Tibial nerve (tissue), 4 donors: ENCODE measurements at regions not wholly inside any gene's neighbourhood (a gene's known extent, or its start where the extent isn't known, plus 50 kb on each side); places are given as distances from the start of the nearest gene placed in this dataset.

ENCODE experiments used
- EP300 ChIP-seq, 2 donors: sonication (generic); formaldehyde crosslinking; IDR thresholded peaks; one replicate each; pipeline ENCODE4 v1.6.1; 2017; ENCODE audit warnings: antibody characterized with exemption in 2 of 2, mild to moderate bottlenecking in 1 of 2
- POLR2A ChIP-seq, 2 donors: fragments of 450-650 bp; IDR thresholded peaks; one replicate each; pipeline ENCODE4 v1.6.1; 2017; ENCODE audit warnings: antibody characterized with exemption in 2 of 2, mild to moderate bottlenecking in 2 of 2, moderate library complexity in 2 of 2
- TF ChIP-seq, protein P1 (sequence below), 5 experiments: fragments of 200-600 bp in 3 of 5; fragments of 450-650 bp in 2 of 5; sonication (generic) in 3 of 5; IDR thresholded peaks; one replicate each; pipeline ENCODE4 v1.5.1; 2016 to 2019; ENCODE audit warnings: antibody characterized with exemption in 5 of 5, mild to moderate bottlenecking in 3 of 5, moderate library complexity in 2 of 5

DNA sequence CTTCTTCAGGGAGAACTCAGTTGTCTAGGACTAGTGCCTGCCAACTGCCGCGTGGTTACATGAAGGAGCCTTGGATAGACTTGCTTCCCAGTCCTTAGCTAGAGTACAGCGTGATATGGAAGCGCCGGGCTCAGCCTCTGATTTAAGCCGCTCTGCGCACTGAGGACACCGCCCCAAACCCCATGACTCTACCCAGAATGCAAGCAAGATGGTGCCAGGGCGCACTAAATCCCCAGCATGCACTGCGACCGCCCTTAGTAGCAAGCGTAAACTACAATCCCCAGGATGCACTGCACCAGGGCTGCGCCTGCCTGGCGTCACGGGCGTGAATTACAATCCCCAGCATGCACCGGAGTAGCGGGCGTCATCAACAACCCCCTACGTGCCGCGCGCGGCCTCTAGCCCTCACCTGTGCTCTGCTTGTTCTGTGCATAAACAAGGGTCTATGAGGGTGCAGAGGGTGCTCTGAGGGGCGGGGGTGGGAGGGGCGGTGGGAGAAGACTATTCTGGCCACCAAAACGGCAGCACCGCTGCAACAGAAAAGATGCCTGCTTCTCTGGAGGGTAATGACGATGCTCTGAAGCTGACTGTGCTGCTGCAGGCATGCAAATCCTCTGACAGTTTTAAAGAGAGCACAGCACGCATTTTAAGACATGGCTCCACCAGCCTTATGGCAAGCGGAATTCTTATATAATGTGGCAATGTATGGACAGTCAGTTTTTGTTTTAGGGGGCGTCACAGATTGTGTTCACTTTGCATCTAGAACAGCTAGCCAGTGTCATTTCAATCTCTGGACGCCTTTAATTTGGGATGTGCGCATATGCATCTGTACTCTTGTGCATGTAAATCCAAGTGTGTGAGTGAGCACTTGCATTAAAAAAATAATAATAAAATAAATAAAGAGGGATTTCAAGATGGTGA lies 282.5 kb upstream of the MYT1L start:
- TF ChIP-seq, protein P1, sequence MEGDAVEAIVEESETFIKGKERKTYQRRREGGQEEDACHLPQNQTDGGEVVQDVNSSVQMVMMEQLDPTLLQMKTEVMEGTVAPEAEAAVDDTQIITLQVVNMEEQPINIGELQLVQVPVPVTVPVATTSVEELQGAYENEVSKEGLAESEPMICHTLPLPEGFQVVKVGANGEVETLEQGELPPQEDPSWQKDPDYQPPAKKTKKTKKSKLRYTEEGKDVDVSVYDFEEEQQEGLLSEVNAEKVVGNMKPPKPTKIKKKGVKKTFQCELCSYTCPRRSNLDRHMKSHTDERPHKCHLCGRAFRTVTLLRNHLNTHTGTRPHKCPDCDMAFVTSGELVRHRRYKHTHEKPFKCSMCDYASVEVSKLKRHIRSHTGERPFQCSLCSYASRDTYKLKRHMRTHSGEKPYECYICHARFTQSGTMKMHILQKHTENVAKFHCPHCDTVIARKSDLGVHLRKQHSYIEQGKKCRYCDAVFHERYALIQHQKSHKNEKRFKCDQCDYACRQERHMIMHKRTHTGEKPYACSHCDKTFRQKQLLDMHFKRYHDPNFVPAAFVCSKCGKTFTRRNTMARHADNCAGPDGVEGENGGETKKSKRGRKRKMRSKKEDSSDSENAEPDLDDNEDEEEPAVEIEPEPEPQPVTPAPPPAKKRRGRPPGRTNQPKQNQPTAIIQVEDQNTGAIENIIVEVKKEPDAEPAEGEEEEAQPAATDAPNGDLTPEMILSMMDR (IDR thresholded peaks at IDR 0.05) = peak in 2 of 5 experiments; percentile 16 to 22
- TF ChIP-seq EP300 (IDR thresholded peaks at IDR 0.05) (peak in 1 of 2 donors; percentile 78), POLR2A (IDR thresholded peaks at IDR 0.05) (peak in 1 of 2 donors; percentile 19)
